Skeletal muscle cell (primary cell): ENCODE measurements at regions not wholly inside any gene's neighbourhood (a gene's known extent, or its start where the extent isn't known, plus 50 kb on each side); places are given as distances from the start of the nearest gene placed in this dataset.
"Not testable (repeated sequence)": the region's sequence is repeated elsewhere in the genome, so short reads cannot be mapped to it uniquely, and the experiment has no call there.

Experiments
- DNase-seq: peaks from one replicate; pipeline ENCODE4 v3.0.0-alpha.2; 2010; ENCODE audit warnings: low read depth
- H3K4me3 ChIP-seq: 2 replicates; pipeline ENCODE4 v1.5.1; 2011; ENCODE audit warnings: low read depth, mild to moderate bottlenecking, control low read depth, low read length, moderate library complexity

DNA sequence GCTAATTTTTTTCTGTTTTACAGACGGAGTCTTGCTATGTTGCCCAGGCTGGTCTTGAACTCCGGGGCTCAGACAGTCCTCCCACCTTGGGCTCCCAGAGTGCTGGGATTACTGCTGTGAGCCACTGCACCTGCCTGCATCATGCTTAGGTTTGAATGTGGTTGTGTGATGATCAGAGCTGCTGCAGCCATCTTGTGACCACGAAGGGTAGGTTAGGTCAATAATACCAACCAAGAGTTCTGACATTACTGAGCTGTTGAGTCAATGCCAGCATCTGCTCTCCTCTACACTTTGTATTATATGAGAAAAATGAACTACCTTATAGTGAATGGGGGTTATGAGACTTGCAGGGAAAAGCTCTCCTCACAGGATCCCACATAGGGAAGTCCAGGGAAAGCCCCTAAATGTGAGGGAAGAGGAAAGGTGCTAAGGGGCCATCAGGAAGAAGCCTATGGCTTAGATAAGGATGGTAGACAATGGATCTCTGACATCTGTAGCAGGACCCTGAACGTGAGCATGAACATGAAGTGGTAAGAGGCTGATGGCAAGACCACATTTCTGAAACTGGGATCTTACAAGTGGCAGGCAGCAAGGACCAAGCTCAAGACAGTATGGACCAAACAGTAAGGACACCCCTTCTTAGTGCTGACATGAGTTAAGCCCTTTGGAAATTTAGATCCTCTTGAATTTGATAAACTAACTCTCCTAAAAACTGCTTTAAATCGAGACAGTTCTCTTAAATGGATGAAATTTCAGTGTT is 75.7 kb upstream of the ZNF169 start:
- no peak overlapping the region for H3K4me3 ChIP-seq
- DNase-seq, result no peak

- no peak for DNase-seq
- no peak overlapping the region for H3K4me3 ChIP-seq
These were observed 70.9 kb upstream of the ZNF169 start for GRCh38 chr9:94188246-94188645.

DNA sequence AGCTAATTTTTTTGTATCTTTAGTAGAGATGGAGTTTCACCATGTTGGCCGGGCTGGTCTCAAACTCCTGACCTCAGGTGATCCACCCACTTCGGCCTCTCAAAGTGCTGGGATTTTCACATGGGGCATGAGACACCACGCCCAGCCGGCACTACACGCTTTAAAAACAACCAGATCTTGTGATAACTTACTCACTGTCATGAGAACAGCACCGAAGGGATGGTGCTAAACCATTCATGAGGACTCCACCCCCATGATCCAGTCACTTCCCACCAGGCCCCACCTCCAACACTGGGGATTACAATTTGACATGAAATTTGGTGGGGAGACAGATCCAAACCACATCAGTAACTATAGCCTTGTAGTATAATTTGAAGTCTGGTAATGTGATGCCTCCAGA is 67.4 kb upstream of the ZNF169 start:
- H3K4me3 ChIP-seq, DNase-seq: not testable (repeated sequence)

GRCh38 chr9:94198414-94198813 is 60.7 kb upstream of the ZNF169 start:
- no peak for DNase-seq
- H3K4me3 ChIP-seq, result no peak overlapping the region

GRCh38 chr9:94199776-94200175 is 59.3 kb upstream of the ZNF169 start:
- DNase-seq, result no peak
- no peak overlapping the region for H3K4me3 ChIP-seq

- no peak overlapping the region for H3K4me3 ChIP-seq
- DNase-seq, result no peak
These were observed 54.9 kb upstream of the ZNF169 start for GRCh38 chr9:94204174-94204573.

DNA sequence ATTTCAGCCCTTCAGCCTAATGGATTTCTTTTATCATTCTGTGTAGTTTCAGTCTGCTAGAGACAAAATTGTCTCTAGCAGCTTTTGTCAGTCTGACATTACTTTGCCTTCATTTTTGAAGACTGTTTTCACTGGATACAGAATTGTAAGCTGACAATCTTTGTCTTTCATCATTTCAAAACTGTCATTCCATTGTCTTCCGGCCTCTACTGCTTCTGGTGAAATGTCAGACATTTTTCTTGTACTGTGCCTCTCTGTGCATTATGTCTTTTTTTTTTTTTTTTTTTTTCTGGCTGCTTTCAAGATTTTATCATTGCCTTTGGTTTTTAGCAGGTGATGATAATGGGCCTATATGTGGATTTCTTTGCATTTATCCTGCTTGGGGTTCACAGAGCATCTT is 51.3 kb upstream of the ZNF169 start:
- no peak overlapping the region for H3K4me3 ChIP-seq
- no peak for DNase-seq
